ENCODE measurements at regions not wholly inside any gene's neighbourhood (a gene's known extent, or its start where the extent isn't known, plus 50 kb on each side); places are given as distances from the start of the nearest gene placed in this dataset.
"Not testable (repeated sequence)": the region's sequence is repeated elsewhere in the genome, so short reads cannot be mapped to it uniquely, and the experiment has no call there.

DNA sequence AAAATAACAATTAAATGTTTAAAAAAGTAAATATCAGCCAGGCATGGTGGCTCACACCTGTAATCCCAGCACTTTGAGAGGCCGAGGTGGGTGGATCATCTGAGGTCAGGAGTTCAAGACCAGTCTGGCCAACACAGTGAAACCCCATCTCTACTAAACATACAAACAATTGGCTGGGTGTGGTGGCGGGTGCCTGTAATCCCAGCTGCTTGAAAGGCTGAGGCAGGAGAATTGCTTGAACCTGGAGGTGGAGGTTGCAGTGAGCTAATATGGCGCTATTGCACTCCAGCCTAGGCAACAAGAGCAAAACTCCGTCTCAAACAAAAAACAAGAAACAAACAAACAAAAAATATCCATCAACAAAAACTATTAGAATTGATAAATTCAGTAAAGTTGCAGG, 77.5 kb downstream of the SNX5 start:
- not testable (repeated sequence) for DNase-seq

DNA sequence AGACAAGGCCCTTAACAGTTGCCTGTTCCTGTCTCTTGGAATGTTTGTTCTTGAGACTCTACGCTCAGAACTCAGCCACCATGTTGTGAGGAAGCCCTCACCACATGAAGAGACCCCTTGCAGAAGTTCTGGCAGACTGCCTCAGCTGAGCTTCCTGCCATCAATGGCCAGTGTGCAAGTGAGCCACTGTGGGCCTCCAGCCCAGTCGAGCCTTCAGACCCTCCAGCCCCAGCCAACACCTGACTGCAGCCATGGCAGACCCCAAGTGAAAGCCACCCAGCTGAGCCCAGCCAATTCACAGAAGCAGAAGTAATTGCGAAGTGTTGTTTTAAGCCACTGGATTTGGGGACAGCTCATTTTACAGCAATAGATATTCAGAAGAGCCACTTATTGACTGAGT, 78.3 kb downstream of the SNX5 start:
- DNase-seq = no peak

DNA sequence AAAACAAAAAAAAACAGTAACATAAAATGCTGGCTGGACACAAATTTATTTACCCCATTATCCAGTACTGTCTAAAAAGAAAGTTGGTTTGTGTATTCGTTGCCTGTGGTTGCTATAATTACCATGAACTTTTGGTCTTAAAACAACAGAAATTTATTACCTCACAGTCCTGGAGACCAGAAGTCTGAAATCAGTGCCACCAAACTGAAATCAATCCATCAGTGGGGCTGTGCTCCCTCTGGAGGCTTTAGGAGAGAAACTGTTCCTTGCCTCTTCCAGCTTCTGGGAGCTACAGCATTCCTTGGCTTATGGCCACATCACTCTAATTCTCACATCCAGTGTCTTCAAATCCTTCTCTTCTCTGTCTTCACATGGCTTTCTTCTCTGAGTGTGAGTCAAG, 79.4 kb downstream of the SNX5 start:
- no peak for DNase-seq

DNA sequence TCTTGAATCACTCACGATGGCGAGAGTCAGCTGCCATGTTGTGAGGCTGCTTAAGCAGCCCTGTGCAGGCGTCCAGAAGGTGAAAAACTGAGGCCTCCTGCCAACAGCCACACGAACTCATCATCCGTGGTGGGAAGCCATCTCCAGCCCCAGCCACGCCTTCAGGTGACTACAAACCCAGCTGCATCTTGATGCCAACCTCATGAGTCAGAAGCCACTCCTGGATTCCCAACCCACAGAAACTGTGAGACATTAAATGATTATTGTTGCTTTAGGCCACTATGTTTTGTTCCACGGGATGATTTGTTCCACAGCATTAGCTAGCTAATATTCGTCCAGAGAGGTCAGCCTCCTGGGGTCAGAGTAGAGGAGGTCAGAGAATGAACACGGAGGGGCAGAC, 80.5 kb downstream of the SNX5 start:
- no peak for DNase-seq

DNA sequence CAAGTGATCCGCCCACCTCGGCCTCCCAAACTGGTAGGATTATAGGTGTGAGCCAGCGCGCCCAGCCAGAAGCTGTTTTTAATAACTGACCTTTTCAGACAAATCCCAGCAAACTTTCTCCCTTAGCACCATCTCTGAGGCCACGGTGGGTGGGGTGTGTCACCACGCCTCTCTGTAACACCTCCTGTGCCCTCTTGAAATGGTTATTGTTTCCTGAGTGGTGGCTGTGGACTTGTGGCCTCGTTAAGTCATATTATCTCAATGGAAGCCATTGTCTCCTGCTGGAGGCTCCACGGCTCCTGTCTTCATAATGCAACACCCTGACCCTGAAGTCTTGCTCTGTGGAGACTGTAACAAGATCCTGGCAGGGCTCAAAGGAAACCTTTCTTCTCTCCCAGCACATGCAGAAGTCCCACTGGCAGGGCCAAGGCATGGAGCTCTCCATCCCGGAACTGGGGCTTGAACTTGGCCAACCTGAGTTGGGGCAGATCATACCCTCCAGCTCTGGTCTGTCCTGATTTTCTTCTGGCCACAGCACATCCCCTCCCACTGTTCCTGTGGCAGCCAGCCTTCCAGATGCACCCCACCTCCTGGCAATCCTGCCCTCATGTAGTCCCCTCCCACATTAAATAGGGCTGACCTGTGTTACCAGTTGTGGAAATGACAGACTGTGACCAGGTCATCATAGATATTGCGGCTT, 81.1 kb downstream of the SNX5 start:
- DNase-seq = no peak

DNA sequence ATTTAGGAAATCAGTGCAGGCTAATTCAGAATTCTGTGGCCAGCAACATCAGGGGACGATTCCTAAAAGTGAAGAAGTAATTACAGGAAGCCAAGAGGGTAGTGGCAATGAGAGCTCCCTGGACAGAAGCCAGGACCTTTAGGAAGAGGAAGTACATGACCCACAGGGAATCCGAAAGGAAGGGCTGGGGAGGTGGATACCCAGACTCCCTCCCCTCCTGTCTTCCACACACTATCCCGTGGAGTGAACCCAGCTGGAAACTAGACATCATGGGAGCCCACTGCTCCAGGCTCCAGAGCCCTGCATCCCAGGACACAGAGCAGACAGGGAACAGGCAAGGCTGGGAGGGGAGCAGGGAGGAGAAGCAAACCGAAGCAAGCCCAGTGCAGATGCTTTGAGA, 83.0 kb downstream of the SNX5 start:
- peak in 1 of 14 donors; percentile 8 for DNase-seq

DNA sequence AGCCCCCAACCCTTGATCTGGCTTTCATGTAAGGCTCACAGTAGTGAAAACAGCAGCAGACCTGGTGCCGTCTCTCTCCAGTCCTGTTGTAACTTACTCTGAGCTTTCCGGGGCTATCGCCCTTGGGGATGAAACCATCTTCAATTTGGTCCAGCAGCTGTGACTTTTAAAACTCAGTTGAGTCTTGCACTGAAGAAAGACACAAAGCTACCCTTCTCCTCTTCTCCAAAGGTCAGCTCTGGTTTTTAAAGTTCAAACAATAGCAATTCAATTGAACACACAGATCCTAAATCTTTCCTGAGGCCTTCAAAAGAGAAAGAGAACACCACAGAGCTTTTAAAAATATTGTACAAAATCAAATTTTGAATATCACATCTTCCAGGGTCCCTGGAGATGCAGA, 83.5 kb downstream of the SNX5 start:
- no peak for DNase-seq

DNA sequence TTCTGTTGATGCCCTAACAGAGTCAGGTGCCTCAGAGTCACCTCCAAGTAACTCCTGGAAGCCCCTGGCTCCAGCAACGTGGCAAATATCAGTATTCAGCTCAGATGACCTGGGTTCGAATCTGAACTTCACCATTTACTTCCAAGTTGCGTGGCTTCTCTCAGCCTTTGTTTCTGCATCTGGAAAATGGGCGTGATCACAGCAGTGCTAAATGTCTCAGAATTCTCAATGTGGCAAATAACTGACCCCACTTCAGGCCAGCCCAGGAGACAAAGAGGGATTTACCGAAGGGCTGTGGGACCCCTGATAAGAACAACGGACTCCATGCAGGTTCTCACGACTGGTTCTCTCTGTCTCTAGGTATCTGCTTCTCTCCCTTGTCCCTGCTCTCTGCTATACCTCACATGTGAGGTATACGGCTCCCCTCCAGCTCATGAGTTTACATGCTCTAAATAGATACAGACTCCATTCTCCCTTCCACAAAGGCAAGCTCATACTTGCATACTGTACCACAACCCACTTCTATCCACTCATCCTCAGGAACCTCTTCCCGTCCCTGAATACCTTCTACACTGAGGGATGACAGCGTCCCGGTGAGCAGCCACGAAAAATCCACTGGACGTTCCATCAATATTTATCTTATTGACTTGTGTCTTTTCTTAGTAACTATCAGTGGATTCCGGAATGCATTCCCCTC, 84.1 kb downstream of the SNX5 start:
- DNase-seq = no peak

DNA sequence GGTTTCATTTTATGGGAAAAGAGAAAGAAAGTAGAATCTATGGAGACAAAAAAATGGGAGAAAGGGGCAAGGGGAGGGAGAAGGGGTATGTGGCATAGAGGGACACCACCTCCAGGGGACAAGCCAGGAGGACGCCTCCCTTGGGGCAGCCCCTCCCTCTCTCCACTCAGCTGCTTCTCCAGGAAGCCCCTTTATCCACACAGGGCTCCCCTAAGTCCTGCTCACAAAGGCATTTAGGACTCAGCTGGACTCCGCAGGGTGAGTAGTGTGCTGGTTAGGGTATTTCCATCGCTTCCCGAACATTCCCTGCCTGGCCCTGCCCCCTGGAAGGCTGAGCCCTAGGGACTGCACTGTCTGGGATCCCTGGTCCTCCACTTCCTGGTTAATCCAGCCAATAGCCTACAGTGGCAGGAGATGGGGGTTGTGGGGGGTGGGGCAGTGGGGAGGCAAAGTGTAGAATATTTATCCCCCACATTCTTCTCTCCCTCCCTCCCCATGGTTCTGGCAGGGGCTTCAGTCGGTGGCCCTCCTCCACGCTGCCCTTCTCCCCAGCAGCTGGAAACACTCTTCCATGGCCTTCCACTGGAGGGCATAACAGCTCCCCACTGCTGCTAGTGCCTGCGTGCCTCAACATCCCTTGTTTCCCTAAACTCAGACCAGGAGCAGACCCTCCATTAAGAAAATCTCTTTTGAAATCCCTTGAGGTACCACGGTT, 84.8 kb downstream of the SNX5 start:
- no peak for DNase-seq

DNA sequence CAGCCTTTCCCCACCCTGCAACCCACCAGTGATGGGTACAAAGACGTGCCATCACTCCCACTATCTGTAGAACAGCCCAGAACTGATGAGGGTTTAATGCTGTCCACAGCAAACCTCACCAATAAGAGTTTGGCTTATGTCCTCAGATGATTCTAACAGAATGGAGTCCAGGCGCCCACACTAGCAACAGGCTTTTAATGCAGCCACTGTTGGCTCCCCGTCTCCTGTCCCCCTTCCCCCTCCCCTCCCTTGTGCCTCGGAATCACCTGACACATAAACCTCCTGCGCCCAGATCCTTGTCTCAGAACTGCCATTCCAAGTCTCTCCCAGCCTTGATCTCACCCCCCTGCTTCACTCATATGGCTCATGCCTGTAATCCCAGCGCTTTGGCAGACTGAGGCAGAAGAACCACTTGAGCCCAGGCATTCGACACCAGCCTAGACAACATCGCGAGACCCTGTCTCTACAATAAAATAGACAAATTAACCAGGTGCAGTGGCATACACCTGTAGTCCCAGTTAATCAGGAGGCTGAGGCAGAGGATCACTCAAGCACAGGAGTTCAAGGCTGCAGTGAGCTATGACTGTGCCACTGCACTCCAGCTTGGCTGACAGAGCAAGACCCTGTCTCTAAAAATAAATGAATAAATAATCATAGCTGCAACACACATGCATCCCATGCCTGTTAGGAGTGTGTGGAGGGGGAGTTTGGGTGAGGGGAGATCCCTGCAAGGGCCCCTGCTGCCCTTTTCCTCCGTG, 85.6 kb downstream of the SNX5 start:
- no peak for DNase-seq

DNA sequence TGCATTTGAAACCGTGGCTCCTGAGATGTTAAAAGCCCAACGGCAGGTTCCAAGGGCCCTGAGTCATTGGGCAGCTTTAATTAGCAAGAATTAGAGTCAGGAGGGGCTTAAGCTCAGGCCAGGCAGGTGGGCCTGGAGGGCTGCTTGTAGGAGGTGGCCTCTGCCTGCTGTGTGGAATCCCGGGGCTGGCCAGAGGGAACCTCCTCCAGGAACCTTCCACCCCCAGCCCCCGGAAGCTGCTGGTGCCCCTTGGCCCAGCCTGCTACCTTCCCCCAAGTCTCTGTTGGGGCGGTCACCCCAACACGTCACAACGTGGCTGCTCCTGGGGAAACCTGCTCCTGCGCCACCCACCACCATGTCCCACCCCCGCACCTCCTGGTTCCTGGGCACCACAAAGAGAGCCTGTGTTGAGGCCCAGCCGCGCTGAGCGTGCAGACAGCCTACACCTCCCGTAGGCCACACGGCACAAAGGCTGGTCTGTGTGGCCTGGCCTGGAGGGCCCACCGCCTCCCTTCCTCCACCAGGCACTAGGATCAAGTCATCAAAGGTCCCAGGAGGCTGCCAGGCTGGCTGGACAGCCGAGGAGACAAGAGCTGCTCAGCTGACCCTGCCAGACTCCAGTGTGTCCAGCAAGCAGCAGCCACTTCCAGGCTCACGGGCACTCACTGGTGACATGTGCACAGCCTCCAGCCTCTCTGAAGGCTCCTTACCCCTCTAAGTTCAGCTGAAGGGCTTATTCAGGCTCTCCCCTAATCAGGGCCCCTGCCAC, 86.3 kb downstream of the SNX5 start:
- peak in 5 of 14 donors; percentile 14 to 71 (median 34) for DNase-seq

DNA sequence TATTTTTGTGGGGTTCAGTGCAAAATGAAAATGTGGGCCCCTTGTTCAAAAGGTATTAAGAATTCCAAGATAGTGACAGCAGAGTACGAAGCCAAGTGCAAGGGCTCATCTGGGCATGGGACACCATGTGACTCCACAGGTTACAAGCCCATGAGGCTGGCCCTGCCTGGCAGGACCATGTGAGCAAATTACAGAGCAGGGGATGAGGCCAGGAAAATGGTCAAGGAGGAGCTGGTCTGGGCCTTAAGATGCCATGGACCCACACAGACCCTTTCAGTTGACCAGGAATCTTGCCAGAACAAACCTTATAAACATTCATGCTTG, 86.9 kb downstream of the SNX5 start:
- DNase-seq = no peak

DNA sequence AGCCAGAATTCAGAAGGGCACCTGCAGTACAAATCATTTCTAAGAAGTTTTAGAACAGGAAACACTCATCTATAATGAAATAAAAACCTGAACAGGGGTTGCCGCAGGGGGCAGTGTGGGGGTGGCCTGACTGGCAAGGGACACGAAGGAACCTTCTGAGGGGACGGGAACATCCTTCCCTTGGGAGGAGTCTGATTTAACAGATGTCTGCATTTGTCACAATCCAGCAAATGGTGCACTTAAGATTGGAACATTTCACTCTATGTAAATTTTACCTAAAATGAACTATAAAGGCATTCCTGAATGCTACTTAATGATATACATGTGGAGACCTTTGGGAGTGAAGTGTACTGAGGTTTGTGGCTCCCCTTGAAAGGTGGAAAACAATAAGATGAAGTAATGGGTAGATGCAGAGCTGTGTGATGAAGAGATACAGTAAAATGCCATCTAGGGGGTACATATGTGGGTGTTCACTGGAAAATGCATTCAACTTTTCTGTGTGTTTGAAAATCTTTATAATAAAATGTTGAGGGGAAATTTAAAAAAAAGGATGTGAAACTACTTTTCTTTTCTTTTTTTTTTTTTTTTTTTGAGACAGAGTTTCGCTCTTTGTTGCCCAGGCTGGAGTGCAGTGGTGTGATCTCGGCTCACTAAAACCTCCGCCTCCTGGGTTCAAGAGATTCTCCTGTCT, 89.5 kb downstream of the SNX5 start:
- DNase-seq = no peak

DNA sequence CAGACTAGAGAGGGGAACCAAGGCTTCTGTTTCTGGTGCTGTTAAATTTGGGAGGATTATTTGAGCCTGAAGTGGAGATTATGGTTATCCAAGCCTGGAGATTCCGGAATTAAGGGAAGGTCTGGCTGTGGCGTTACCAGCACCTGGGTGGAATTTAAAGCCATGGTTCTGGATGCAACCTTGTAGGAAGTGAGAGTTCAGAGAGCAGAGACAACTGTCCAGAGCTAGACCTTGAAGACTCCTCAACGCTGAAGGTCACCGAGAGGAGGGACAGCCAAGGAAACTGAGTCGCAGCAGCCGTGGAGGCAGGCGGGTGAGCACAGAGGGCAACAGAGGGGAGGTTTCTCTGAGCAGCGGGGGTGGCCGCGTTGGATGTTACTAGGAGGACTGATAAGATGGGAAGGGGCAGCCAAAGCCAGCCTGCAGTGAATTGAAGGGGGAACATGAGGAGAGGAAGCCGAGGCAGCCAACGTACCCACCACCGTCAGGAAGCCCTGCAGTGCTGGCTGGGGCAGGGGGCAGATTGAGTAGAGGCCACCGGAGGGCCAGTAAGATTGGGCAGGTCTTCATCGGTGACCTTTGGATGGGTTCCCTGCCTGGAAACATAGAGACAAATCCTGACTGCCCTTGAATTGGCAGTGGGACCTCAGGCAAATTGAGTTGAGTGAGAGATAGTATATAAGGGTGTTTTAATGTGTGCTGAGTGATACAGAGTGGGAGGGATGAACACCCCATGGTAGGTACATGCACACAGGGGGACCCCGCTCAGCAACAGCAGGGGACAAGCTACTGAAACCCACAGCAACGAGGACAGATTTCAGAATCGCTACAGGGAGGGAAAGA, 90.3 kb downstream of the SNX5 start:
- DNase-seq = no peak

DNA sequence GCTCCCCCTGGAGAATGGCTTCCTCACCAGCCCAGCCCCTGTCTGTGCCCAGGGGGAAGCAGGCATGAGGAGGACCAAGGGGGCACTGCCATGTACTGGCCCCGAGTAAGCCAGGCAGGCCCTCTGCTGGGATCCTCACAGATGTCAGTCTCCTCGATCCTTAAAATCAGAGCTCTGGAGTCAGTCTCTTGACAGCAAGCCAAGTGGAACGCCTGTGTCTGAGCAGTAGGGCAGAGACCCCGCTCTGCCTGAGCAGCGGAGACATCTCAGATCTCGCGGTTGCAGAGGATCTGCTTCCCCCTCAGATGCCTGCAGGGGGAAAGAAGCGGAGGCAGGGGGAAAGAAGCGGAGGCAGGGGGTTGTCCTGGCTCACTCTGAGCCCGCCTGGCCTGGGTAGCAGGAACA, 92.6 kb downstream of the SNX5 start:
- DNase-seq = peak in 1 of 14 donors; percentile 10

DNA sequence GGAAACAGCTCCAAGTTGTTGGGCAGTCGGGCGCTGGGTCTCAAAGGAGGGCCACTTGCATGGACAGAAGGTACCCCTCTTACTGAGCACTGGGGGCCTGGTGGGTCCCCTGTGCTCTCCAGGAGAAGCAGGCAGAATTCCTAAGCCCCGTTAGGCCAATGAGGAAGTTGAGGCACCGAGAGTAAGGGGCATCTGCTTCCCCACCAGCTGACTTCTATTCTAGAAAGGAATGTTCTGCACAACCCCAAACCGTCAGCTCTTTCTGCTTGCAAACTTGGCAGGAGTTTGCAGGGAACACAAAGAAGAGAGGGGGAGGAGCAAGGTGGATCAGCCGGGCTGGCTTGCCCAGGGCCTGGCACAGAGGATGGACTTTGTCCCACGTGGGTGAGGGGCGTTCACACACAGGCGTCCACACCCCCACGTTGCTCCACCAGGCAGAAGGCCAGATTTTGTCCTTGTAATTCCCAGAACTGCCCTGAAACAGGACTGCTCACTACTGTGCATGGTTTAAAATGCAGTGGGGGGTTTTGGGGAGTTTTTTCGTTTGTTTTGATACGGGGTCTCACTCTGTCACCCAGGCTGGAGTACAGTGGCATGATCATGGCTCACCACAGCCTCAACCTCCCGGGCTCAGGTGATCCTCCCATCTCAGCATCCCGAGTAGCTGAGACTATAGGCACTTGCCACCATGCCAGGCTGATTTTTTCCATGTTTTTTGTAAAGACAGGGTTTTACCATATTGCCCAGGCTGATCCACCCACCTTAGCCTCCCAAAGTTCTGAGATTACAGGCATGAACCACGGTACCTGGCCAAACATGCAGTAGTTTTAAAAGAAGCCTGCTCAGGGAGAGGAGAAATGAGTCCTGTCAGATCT, 93.3 kb downstream of the SNX5 start:
- peak in 12 of 14 donors; percentile 14 to 85 (median 44) for DNase-seq

DNA sequence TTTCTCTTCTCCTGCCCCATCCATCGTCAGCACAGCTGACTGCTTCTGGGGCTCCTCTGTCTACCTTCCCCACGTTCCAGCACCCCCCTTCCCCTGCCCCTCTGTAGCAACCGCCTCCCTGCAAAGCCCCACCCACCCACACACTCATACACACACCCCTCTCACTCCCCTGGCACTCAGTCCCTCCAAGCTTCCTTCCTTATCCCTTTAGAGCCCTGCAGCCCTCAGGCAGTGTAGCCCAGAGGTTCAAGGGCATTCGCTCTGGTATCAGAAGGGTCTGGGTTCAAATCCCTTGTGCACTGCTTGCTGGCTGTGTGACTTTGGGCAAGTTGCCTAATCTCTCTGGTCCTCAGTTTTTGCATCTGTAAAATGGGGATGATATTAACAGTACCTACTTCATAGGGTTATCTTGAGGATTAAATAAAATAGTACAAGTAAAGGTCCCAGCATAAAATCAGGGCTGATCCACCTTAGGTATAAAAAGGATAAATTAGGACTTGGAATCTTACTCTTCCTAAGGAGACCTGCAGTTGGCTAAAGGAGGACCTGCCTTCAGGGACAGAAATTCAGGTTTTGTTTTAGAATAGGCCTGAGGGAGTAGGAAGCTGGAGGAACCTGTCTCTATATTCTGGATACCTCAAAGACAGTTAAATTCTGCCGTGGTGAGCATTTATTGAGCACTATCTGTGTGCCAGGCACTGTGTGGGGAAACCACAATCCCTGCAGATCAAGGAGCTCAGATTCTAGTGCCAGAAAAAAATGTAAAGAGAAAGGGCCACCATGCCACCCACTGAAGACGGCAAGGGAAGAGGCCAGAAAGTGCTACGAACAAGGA, 94.1 kb downstream of the SNX5 start:
- no peak for DNase-seq

DNA sequence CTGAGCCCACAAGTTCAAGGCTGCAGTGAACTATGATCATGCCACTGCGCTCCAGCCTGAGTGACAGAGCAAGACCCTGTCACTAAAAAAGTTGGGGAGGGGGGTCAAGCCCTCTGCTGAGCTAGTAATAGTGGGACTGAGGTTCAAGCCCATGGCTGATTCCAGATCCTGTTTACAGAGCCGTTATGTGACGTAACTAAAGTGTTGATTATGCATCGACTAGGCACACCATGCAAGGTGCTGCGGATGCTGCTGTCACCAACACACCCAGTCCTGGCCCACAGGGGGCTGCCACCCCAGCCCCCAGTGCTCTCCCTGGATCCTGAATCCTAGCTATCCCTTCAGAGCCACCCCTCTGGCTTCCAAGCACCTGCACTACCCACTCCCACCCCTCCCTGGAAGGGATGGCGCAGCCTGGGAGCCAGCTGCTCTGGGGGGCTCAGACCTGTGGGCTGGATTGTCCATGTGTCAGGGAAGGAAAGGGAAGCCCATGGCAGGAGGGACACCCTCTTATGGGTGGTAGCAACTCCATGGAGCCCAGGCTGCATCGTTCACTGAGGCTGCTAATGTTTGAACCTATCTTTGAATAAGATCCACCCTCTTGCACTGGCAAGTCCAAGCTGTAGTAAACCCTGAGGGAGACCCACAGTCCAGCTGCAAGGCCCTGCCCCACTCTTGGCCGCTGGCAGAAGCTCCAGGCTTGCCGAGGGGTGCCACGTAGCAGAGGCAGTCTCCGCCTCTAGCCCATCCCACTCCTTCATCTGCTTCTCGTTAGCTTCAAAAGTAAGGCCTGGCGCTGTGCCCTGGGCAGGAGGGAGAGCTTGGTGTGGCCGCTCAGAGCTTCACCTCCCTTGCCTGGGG, 95.0 kb downstream of the SNX5 start:
- DNase-seq = peak in 1 of 14 donors; percentile 11
